ENCODE measurements at regions not wholly inside any gene's neighbourhood (a gene's known extent, or its start where the extent isn't known, plus 50 kb on each side); places are given as distances from the start of the nearest gene placed in this dataset.

- Histone ChIP-seq H3K4me1 (ENCODE audit: low read depth, poor library complexity, severe bottlenecking) (no peaks in the 10 kb centered on the region), H3K36me3 (ENCODE audit: insufficient read depth) (no peaks in the 10 kb centered on the region), H4K20me1 (ENCODE audit: insufficient read depth) (no peaks in the 10 kb centered on the region), H3K4me3 (IDR thresholded peaks at IDR 0.05; ENCODE audit: insufficient read depth, low read depth, low read length) (no peak overlapping the region), H3K9ac (no peak overlapping the region), H3K79me2 (ENCODE audit: insufficient read depth, low read depth) (no peaks in the 10 kb centered on the region), H3K27ac (no peak overlapping the region), H3K4me2 (no peak overlapping the region), H2AFZ (ENCODE audit: low read depth) (no peak overlapping the region), H3K27me3 (ENCODE audit: insufficient read depth, low read depth) (no peaks in the 10 kb centered on the region)
- no peak for TF ChIP-seq CTCF (conservative IDR thresholded peaks at IDR 0.05; ENCODE audit: low read depth, low read length)
Measured at GRCh38 chr4:189062047-189062820, 878.4 kb upstream of the FRG1 start.

- H4K20me1 ChIP-seq (ENCODE audit: insufficient read depth): no peaks in the 10 kb centered on the region
- H3K27me3 ChIP-seq (ENCODE audit: insufficient read depth, low read depth): no peaks in the 10 kb centered on the region
- no peak for TF ChIP-seq CTCF (conservative IDR thresholded peaks at IDR 0.05; ENCODE audit: low read depth, low read length)
- no peaks in the 10 kb centered on the region for H3K36me3 ChIP-seq (ENCODE audit: insufficient read depth)
- H3K79me2 ChIP-seq (ENCODE audit: insufficient read depth, low read depth): no peaks in the 10 kb centered on the region
- H3K4me2 ChIP-seq: no peak overlapping the region
- no peak overlapping the region for H2AFZ ChIP-seq (ENCODE audit: low read depth)
- no peaks in the 10 kb centered on the region for H3K4me1 ChIP-seq (ENCODE audit: low read depth, poor library complexity, severe bottlenecking)
- no peak overlapping the region for H3K27ac ChIP-seq
- H3K9ac ChIP-seq: no peak overlapping the region
- no peak overlapping the region for H3K4me3 ChIP-seq (IDR thresholded peaks at IDR 0.05; ENCODE audit: insufficient read depth, low read depth, low read length)
Measured at GRCh38 chr4:189069772-189070171, 870.9 kb upstream of the FRG1 start.

DNA sequence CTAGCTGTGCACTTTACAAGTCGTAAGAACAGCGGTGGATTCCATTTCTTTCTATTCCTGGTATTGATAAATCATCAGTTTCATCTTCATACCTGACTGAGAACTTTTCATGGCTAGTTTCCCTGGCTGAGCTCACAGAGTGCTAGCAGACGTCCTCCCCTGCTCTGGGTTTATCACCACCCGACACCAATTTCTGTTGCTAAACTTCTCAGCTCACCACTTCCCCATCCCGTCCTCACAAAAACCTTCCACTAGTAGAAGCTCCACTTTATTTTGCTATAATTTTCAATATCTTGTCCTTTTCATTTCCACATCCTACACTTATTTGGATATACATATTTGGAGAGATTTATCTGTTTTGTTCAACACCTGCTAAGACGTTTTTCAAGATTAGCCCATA is 869.4 kb upstream of the FRG1 start:
- H3K27me3 ChIP-seq (ENCODE audit: insufficient read depth, low read depth): no peaks in the 10 kb centered on the region
- no peak for TF ChIP-seq CTCF (conservative IDR thresholded peaks at IDR 0.05; ENCODE audit: low read depth, low read length)
- no peaks in the 10 kb centered on the region for H3K36me3 ChIP-seq (ENCODE audit: insufficient read depth)
- no peak overlapping the region for H3K4me3 ChIP-seq (IDR thresholded peaks at IDR 0.05; ENCODE audit: insufficient read depth, low read depth, low read length)
- no peaks in the 10 kb centered on the region for H3K4me1 ChIP-seq (ENCODE audit: low read depth, poor library complexity, severe bottlenecking)
- no peak overlapping the region for H3K27ac ChIP-seq
- no peaks in the 10 kb centered on the region for H4K20me1 ChIP-seq (ENCODE audit: insufficient read depth)
- H2AFZ ChIP-seq (ENCODE audit: low read depth): no peak overlapping the region
- H3K4me2 ChIP-seq: no peak overlapping the region
- no peak overlapping the region for H3K9ac ChIP-seq
- H3K79me2 ChIP-seq (ENCODE audit: insufficient read depth, low read depth): no peaks in the 10 kb centered on the region

- no peak overlapping the region for H3K4me3 ChIP-seq (IDR thresholded peaks at IDR 0.05; ENCODE audit: insufficient read depth, low read depth, low read length)
- no peak overlapping the region for H3K9ac ChIP-seq
- no peak overlapping the region for H2AFZ ChIP-seq (ENCODE audit: low read depth)
- no peaks in the 10 kb centered on the region for H3K79me2 ChIP-seq (ENCODE audit: insufficient read depth, low read depth)
- no peak overlapping the region for H3K4me2 ChIP-seq
- TF ChIP-seq CTCF (conservative IDR thresholded peaks at IDR 0.05; ENCODE audit: low read depth, low read length): no peak
- no peaks in the 10 kb centered on the region for H4K20me1 ChIP-seq (ENCODE audit: insufficient read depth)
- H3K27me3 ChIP-seq (ENCODE audit: insufficient read depth, low read depth): no peaks in the 10 kb centered on the region
- H3K36me3 ChIP-seq (ENCODE audit: insufficient read depth): no peaks in the 10 kb centered on the region
- no peaks in the 10 kb centered on the region for H3K4me1 ChIP-seq (ENCODE audit: low read depth, poor library complexity, severe bottlenecking)
- no peak overlapping the region for H3K27ac ChIP-seq
Measured at GRCh38 chr4:189073739-189074138, 866.9 kb upstream of the FRG1 start.
